ENCODE measurements at regions not wholly inside any gene's neighbourhood (a gene's known extent, or its start where the extent isn't known, plus 50 kb on each side); places are given as distances from the start of the nearest gene placed in this dataset.

GRCh38 chr19:32196690-32197420, 148.6 kb upstream of the ZNF507 start:
- Histone ChIP-seq H3K4me2 (ENCODE audit: low read depth, low read length) (no peak overlapping the region), H3K4me1 (ENCODE audit: control insufficient read depth, insufficient read depth, low read length) (no peaks in the 10 kb centered on the region), H3K27me3 (ENCODE audit: control insufficient read depth, insufficient read depth, low read length) (no peaks in the 10 kb centered on the region), H3K36me3 (ENCODE audit: control insufficient read depth, insufficient read depth, low read length) (no peaks in the 10 kb centered on the region), H3K4ac (ENCODE audit: low read depth, low read length) (no peak overlapping the region), H3K18ac (ENCODE audit: low read depth, low read length) (no peak overlapping the region), H2BK20ac (ENCODE audit: low read depth, low read length) (no peak overlapping the region), H3K9me1 (ENCODE audit: insufficient read depth, low read length) (no peaks in the 10 kb centered on the region), H2AK5ac (ENCODE audit: low read depth, low read length) (no peak overlapping the region), H4K8ac (ENCODE audit: low read depth in 2 of 2, low read length in 2 of 2) (no peak overlapping the region), H4K20me1 (ENCODE audit: insufficient read depth, low read length) (no peaks in the 10 kb centered on the region), H2BK15ac (ENCODE audit: low read depth, low read length) (no peak overlapping the region), H3K79me1 (ENCODE audit: low read depth in 1 of 2, low read length in 2 of 2) (no peaks in the 10 kb centered on the region), H3K9me3 (ENCODE audit: control insufficient read depth, insufficient read depth, low read length) (no peaks in the 10 kb centered on the region), H2BK5ac (ENCODE audit: low read depth, low read length, poor library complexity, severe bottlenecking) (no peak overlapping the region), H2BK120ac (ENCODE audit: low read depth, low read length) (no peak overlapping the region), H3K9ac (ENCODE audit: low read depth, low read length) (no peak overlapping the region), H2AFZ (replicated peaks; ENCODE audit: low read length, poor library complexity) (no peak overlapping the region), H4K5ac (ENCODE audit: low read depth, low read length) (no peak overlapping the region), H3K4me3 (ENCODE audit: insufficient read depth, low read depth, low read length) (no peak overlapping the region), H3K14ac (replicated peaks; ENCODE audit: low read depth, low read length) (no peak overlapping the region), H2AK9ac (replicated peaks; ENCODE audit: low read depth, low read length, poor library complexity) (no peak overlapping the region), H3K27ac (ENCODE audit: insufficient read depth, low read length) (no peak overlapping the region), H3K56ac (ENCODE audit: extremely low read depth, insufficient read depth, low read length) (no peak overlapping the region), H3K23ac (ENCODE audit: low read depth, low read length) (no peak overlapping the region), H4K91ac (ENCODE audit: insufficient read depth, low read depth, low read length) (no peak overlapping the region)
- WGBS, 2 experiments (ENCODE audit: extremely low coverage in 2 of 2, insufficient read length in 1 of 2) = 30% methylated on average over 2 of the region's 13 CpGs; no CpG with 5 or more reads in 1 of the 2 experiments
- in situ Hi-C loops (cut with MboI; ENCODE audit: low sequenced_read_pairs) (no loop called here), dilution Hi-C loops (cut with HindIII; ENCODE audit: low sequenced_read_pairs, unreplicated experiment) (no loop called here), intact Hi-C loops (cut with micrococcal nuclease) (no loop called here)
- ChIA-PET CTCF (no interaction called here), POLR2A (ENCODE audit: unreplicated experiment) (no interaction called here)
- DNase-seq (no peak), ATAC-seq (ENCODE audit: low read depth) (no peak)
- no TSS peak for BruUV-seq (replicated peaks)
- TF ChIP-seq CTCF (conservative IDR thresholded peaks at IDR 0.05; ENCODE audit: low read depth, low read length) (no peak), CEBPB (IDR thresholded peaks at IDR 0.05; ENCODE audit: low read depth, low read length) (no peak), MAFK (IDR thresholded peaks at IDR 0.05; ENCODE audit: low read depth, low read length) (no peak), ELK1 (IDR thresholded peaks at IDR 0.05; ENCODE audit: borderline replicate concordance, low read depth, low read length) (no peak), MAZ (IDR thresholded peaks at IDR 0.05; ENCODE audit: borderline replicate concordance, low read depth, low read length) (no peak)

All from IMR-90 (cell line).